ENCODE measurements at regions not wholly inside any gene's neighbourhood (a gene's known extent, or its start where the extent isn't known, plus 50 kb on each side); places are given as distances from the start of the nearest gene placed in this dataset.

- TF ChIP-seq CTCF (IDR thresholded peaks at IDR 0.05) = no peak
- TF ChIP-seq POLR2A (IDR thresholded peaks at IDR 0.05) = no peak
Measured at GRCh38 chr18:35827903-35828275, 144.6 kb upstream of the RMP24 start.

All from heart left ventricle (tissue), 13 donors.